NCI-H524 treated with DMSO at 0.1 percent for 48 hours (cell line): ENCODE measurements at regions not wholly inside any gene's neighbourhood (a gene's known extent, or its start where the extent isn't known, plus 50 kb on each side); places are given as distances from the start of the nearest gene placed in this dataset.

Experiments used
- DNase-seq: peaks from one replicate; lab custom pipeline; 2025; lab: John Stamatoyannopoulos, UW

DNA sequence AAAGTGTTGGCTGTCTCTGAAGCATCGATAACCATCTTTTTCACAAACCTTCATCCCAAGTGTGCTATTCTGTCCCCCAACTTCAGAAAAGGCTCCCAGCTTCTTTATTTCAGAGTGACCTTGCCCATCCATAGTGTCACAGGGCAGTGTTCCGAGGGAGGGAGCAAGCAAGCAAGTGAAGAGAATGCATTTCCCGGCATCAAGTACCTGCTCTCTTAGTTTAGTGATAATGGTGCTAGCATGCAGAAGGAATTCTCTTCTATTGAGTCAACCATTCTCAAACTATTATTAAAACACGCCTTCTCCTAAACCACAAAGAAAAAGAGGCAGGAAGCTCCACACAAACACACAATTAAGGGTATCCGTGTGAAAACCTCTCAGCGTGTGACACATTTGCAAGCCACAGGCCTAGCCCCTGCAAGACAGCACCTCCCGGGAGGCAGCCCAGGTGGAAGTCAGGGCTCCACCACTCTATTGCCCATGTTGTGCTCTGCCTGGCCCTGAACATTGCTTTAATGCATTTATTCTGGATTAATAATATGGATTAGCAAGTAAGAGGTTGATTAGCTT is 504.9 kb downstream of the GALR1 start:
- DNase-seq: no peak

DNA sequence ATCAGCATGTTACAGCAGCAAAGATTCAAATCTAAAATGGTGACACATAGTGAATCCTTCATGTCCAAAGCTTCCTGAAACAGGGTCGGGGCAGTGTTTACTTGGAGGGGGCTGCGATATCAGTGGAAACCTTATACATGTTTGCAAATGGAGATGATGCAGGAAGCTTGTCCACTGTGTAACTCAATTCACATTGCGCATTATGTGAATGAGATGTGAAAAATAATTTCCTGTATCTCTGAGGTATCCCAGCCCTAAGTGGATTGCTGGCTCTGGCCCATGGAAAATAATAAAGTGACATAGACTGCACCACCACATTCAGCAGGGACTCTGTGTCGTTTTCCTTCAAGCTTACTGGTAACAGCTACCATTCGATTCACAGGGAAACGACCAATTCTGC is 505.5 kb downstream of the GALR1 start:
- no peak for DNase-seq

DNA sequence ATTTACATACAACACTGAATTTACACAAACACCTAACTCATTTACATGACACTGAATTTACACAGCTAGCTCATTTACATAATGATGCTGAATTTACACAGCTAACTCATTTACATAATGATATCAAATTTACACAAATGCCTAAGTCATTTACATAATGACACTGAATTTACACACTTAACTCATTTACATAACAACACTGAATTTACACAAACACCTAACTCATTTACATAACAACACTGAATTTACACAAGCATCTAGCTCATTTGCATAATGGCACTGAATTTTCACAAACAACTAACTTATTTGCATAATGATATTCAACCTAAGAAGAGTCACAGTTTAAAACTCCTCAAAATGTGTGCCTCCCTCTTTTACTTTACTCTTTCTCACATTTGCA is 511.7 kb downstream of the GALR1 start:
- DNase-seq: no peak

DNA sequence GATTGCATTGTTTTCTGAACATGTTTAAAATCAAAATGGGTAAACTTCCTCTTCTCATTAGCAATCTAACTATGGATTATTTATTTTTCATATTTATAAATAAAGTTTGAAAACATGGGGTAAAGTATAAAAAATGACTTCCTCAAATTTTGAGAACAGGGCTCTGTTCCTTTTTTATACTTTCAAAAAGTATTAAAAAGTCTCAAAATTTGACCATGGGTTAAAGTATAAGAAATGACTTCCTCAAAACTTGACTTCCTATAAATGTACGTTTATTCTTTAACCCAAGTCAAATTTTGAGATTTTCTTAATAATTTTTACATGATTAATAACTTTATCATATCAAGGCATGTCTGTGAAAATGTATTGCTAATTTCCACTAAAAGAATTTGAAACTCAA is 512.4 kb downstream of the GALR1 start:
- DNase-seq: no peak

DNA sequence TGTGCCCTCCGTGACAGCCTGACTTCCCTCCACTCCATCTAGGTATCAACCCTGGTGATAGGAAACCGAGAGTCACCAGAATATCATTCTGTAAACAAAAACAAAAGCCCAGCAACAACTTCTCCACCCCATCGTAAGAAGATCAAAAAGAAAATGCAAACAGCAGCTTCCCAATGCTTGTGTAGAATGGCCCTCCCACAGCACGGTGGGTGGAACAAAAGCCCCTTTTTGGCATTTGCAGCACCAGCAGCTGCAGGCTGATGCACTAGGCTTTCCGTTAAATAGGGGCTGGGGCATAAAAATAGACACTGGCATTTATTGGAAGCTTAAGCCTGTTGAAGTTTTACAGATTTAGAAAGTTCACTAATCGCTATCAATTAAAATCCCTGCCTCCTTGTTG is 513.0 kb downstream of the GALR1 start:
- DNase-seq: no peak

DNA sequence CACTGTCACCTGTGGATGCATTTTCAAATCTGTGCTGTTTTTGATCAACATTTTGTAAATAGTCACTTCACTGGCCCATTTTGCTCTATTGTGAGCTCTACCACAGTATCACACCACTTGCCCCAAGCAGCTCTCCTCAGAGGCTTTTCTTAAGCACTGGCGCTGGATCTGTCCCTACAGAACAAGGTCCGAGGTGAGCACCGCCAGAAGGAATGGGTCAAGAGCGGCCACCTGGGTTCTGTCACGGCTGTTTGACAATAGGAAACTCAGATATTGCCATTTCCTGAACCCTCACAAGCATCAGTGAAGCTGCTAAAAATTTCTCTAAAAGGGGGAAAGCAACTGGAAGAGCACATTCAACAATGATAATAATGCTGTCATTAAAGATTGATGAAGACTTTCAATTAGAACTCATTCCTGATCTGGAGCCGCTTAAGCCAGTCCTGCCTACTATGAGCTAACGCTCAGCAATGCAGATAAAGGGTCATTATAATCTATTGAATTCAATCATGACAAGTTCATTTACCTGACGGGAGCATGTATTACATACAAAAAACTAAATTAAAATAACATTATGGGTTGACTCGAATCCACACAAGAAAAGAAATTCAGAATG is 514.0 kb downstream of the GALR1 start:
- DNase-seq: no peak

DNA sequence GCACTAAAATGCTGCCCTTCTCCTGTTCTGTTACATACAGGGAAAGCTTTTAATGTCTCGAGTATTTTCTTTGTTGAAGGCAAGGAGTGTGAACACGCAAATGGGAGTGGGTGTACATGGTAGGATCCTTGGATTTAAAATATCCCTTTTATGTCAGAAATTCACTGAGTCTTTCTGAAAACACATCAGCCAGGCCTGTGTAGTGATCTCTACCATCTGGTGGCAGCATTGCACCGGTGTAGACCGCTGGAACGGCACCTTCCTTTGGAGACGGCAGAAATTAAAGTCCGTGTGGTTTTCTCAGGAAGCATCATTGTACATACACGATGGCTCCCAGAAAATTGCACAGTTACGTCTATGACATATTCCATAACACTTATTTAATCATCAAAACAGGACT is 515.8 kb downstream of the GALR1 start:
- peak; percentile 3 for DNase-seq

DNA sequence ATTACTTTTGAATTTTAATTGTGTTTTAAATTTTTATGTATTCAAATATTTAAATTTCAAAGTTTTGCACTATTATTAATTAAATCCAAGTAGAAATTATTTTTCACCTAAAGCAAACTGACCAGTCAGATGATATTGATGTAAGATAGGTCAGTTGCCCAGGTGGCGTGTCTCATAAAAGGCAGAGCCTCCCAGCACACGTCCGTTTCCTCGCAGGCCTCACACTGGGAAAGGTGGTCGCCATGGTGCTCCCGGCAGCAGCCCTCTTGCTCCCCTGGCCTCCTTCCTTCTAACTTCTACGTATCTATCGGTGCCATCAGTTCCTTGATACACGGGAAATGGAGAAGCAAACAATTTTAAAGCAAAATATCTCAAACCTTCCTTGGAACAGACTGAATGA is 516.8 kb downstream of the GALR1 start:
- DNase-seq: no peak

DNA sequence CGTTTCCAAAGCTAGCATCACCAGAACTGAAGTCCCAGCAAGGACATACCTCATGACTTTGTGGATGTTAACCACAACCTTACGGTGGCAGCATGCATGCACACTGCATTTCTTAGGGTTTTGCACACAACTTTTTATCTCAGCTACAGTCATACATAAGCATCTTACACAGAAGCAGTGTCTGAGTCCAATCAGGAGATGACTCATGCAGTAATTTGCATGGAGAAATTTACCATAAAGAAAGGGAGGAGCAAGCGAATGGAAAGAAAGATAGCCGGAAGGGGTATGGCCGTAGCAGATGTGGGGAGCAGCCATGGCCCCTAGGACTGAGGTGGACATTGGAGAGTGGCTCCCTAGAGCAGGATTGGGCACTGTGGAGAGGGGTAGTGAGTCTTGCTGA is 522.5 kb downstream of the GALR1 start:
- DNase-seq: no peak

DNA sequence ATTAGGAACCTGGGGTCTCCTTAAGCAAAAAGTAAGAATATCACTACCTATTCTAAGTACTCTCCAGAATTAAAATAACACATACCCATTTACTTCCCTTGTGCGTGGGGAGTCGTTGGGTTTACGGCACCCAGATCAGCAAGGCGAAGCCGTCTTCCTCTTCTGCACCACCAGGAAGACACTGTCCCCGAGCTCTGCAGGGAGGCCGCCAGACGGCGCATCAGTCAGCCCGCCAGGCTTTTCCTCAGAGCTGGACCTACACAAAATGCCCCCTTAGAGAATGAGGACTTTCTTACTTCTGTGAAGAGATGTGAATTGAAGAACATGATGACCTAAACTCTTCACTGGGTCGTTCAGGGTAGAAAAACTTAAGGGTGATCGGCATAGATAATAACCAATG is 526.5 kb downstream of the GALR1 start:
- no peak for DNase-seq

DNA sequence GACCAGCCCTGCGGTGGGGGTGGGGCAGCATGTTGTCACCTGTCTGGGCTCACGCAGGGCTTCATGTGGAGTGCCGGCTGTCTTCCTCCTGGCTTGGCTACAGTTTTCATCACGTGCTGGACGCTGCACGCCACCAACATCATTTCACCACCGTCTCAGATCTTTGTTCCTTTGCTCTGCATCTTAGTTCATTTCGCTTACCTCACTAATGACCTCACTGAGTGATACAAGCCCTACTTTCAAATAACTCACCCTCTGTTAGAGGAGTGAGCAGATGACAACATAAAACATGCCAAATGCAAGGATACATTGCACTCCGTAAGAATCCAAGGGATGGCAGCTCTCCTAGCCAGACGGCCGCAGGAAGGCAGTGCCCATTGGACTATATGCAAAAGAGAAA is 527.5 kb downstream of the GALR1 start:
- DNase-seq: no peak

DNA sequence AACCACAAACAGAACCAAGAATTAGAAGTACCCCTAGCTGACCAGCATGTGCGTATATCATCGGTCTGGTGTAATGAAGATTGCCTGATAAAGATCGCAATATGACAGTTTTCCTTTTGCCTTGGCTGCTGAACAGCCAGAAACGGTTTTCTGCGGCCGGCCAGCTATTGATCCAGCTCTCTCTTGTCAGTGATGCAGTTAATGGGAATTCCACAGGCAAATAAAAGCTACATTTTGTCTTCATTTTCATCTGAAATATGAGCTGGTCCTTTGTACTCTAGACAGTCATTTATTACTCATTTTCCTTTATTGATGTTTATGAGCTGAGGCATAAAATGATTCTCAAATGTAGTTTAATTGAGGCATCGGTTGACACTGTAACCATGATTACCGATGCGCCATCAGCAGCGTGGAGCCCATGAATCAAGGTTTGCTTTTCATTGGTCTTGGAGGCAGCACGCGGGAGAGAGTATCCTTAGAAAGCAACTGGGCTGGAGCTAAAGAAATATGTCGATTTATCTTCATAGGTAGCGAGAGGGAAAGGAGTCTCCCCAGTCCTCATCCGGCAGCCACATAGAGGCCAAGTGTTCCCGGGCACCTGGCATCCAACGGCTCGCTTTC is 535.2 kb downstream of the GALR1 start:
- DNase-seq: no peak

DNA sequence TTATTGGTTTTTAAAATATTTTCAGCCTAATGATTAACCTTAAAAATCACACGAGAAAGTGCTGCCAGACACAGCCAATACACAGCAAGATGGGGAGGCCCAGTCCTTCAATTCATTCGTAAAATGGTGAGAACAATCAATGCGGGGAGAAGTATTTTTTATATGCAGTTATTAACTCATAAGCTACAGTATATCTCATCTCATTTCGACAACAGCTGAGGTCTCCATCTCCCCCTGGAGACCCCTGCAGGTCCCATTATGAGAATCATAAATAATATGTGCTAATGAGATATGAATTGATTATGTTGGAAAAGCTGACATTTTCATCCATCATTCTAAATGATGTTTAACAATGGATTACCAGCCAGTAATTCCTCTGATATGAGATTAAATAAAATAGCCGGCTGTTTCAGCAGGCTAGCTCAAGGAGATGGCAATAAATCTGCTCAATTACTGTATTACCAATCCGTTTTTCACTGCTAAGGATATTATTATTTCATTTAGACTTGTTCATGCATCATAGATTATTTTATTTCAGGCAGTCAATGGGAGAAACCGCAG is 535.8 kb downstream of the GALR1 start:
- DNase-seq: no peak

DNA sequence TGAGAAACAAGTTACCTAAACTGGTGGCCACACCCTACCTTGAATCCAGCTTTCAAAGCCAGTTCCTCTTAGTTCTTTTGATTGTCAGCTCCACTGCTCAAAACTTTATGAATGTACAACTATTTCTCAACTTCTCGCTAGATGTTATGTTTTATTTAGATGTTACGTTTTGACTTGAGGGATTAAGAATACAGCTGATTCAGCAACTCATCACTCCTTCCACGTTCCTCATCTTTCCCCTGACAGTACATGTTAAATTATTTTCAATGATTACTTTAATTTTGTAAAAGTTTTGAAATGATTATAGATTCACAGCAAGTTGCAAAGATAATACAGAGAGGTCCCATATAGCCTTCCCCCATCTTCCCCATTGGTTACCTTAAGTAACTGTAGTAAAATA is 553.4 kb downstream of the GALR1 start:
- DNase-seq: no peak

DNA sequence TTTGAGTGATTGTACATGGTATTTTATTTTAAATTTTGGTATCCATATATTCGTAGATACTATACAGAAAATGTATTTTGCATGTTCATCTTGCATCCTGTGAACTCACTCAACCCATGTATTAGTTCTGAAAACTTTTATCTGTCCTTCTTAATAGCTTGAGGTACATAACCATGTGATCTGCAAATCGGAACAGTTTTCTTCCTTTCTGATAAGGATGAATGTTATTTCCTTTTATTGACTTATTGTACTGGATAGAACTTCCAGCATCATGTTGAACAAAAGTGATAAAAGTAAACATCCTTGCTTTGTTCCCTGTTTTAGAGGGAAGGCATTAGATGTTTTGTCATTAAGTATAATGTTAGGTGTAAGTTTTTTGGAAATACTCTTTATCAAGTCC is 554.7 kb downstream of the GALR1 start:
- DNase-seq: no peak

DNA sequence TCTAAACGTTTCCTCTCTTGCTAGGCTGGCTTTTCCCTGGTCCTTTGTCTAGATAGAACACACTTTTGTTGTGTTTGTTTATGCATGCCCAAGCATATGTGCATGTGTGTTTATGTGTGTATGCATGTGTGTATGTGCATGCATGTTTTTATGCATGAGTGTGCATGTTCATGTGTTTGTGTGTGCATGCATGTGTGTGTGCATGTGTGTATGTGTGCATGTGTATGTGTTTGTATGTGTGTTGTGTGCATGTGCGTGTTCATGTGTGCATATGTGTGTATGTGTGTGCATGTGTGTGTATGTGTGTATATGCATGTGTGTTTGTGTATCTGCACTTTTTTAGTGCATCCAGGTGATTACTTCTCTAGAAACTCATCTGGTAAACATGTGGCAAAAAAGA is 558.0 kb downstream of the GALR1 start:
- no peak for DNase-seq

DNA sequence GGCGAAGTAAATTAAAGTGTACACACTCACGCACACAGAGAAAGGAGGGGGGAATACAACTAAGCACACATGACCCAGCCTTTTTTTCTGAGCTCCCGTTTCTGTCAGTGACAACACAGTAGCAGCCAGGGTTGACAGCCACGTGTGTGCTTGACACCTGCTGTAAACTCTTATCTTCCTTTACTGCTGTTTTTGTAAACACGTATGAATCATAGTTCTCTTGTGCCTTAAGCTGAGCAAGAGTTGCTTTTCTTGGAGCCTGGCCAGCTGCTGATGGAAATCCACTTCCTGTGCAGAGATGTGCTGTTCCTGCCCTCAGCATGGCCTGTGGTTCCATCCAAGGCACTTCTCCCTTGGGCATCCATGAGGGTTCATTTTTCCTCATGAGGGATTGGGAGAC is 561.9 kb downstream of the GALR1 start:
- DNase-seq: no peak

DNA sequence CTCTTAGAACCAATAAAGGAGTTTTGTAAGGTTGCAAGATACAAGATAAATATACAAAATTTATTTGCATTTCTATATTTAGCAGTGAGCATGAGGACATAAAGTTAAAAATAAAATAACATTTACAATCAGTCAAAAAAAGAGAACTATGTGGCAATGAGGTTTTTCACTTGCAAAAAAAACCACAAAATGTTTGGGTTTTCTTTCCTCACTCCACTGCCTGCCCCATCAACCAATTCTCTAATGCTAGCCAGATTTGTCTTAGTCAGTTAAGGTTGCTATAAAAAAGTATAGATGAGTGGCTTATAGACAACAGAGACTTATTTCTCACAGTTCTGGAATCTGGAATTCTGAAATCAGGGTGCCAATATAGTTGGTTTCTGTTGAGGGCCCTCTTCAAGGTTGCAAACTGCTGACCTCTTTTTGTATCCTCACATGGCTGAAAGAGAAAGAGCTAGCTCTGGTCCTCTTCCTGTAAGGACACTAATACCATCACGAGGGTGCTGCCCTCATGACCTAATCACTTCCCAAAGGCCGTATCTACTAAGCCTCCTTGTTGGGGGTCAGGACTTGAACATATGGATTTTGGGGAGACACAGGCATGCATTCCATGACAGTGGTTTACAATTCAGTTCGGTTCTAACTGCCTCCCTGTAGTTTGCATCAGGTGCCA is 566.2 kb downstream of the GALR1 start:
- no peak for DNase-seq

DNA sequence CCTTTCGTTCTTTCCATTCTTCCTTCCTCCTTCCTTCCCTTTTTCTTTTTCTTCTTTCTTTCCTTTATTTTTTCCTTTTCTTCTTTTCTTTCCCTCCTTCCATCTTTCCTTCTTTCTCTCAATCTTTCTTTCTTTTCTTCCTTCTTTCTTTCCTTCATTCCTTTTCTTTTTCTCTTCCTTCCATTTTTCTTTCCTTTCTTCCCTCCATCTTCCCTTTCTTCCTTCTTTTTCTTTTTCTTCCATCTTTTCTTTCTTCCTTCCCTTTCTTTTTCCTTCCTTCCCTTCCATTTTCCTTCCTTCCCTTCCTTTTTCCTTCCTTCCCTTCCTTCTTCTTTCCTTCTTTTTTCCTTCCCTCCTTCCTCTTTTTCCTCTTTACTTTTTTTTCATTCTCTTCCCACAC is 568.7 kb downstream of the GALR1 start:
- no peak for DNase-seq

DNA sequence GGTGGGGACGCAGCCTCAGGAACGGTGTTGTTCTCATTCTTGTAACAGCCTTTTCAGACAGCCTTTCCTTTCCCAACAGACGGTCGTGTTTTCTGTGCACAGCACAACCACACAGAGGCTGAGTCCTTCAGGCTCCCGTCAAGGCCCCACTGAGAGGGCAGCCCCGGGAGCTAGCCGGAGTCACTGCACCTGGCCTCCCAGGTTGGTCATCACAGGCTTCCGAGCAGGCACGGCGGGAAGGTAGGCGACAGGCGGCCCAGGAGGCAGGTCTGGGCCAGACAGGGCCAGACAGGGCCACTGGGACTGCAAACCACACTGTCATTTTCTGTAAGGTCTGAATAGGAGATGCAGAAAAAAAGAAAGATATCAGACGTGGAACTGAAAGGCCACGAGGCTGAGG is 570.8 kb downstream of the GALR1 start:
- no peak for DNase-seq

DNA sequence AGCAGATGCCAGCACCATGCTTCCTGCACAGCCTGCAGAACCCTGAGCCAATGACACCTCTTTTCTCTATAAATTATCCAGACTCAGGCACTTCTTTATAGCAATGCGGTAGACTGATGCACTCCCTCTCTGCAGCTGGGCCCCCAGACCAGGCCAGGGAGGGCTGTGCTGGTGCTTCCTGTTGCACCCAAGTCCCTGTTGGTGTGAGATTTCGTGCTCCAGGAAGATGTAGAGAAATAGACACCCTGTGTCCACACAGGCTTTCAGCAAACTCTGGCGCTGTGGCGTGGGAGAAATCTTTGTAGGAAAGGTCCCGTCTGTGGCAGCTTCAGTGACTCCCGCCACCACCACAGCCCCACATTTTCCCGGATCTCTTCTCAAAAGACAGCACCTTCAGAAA is 572.2 kb downstream of the GALR1 start:
- DNase-seq: no peak

DNA sequence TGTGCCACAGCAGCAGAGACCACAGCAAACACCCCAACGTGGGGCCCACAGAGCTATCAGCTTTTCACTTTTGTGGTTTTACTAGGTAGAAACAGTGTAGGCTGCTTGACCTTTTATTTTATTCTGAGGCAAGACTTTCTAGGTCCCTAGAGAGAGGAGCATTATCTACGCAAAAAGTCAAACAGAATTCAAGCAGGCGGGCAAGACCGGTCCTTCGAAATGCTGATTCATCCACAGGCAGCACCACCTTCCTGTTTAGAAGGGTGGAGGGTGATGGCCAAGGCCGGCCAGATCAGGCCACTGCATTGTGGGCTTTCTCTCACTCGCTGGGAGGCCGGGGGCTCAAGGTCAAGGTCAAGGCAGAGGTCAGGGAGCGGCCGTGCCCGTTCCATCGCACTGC is 573.0 kb downstream of the GALR1 start:
- no peak for DNase-seq

DNA sequence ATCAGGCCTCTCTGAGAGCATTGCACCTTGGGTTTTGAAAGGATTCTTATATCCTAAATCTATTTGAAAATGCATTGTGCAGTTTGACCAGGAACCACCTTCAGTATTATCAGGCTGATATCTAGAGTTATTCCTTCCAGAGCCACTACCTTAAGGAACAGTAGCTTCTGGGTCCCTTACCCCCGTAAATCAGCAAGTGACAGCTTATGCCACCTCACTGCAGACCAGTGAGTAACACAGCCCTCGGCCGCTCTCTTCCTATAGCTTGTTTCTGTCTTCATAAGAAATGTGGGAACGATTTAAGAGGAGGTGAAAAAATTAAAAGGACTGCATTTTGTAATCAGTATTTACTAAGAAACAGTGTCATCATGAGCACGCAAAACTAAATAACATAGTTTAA is 584.2 kb downstream of the GALR1 start:
- no peak for DNase-seq
